Left ventricle myocardium inferior (tissue), 1 donor: ENCODE measurements at regions not wholly inside any gene's neighbourhood (a gene's known extent, or its start where the extent isn't known, plus 50 kb on each side); places are given as distances from the start of the nearest gene placed in this dataset.
"Not testable (repeated sequence)": the region's sequence is repeated elsewhere in the genome, so short reads cannot be mapped to it uniquely, and the experiment has no call there.

Source experiments
- DNase-seq: peaks from one replicate; pipeline ENCODE4 v3.0.0-alpha.2; 2020
- H3K27ac ChIP-seq: fragments of 200-600 bp; replicated peaks from 2 replicates; pipeline ENCODE4 v1.8.0; 2021
- H3K27me3 ChIP-seq: fragments of 200-600 bp; 2 replicates; pipeline ENCODE4 v1.8.0; 2021; ENCODE audit warnings: low read depth
- H3K36me3 ChIP-seq: fragments of 200-600 bp; 2 replicates; pipeline ENCODE4 v1.8.0; 2021
- H3K4me1 ChIP-seq: fragments of 200-600 bp; 2 replicates; pipeline ENCODE4 v1.8.0; 2021
- H3K4me3 ChIP-seq: fragments of 200-600 bp; 2 replicates; pipeline ENCODE4 v1.8.0; 2021; ENCODE audit warnings: mild to moderate bottlenecking, moderate library complexity
- H3K9me3 ChIP-seq: fragments of 200-600 bp; replicated peaks from 2 replicates; pipeline ENCODE4 v1.8.0; 2021
- CTCF ChIP-seq: fragments of 200-600 bp; IDR thresholded peaks from 2 replicates; pipeline ENCODE4 v1.8.0; 2021; ENCODE audit warnings: antibody characterized with exemption, mild to moderate bottlenecking, borderline replicate concordance
- intact Hi-C: fragments of 100-400 bp; cut with micrococcal nuclease; formaldehyde crosslinking; loops from one replicate; pipeline ENCODE4 v1.11.0; 2022
- donor health status: DM: no; HTN: yes; CAD: no; lungs with severe emphysema.

- Histone ChIP-seq H3K27me3 (peaks cover 83% of the 10 kb centered on the region), H3K27ac (no peak overlapping the region), H3K4me1 (no peaks in the 10 kb centered on the region), H3K9me3 (no peaks in the 10 kb centered on the region), H3K4me3 (no peak overlapping the region), H3K36me3 (no peaks in the 10 kb centered on the region)
- DNase-seq = no peak
- TF ChIP-seq CTCF = no peak
- intact Hi-C loops = no loop called here
Measured at GRCh38 chr7:131764143-131764775, 207.8 kb upstream of the PODXL start.

GRCh38 chr7:131762753-131763152 is 206.3 kb upstream of the PODXL start:
- H3K27ac ChIP-seq = no peak overlapping the region
- intact Hi-C loops = no loop called here
- no peak for DNase-seq
- TF ChIP-seq CTCF = no peak
- peaks cover 81% of the 10 kb centered on the region for H3K27me3 ChIP-seq
- no peak overlapping the region for H3K4me3 ChIP-seq
- no peaks in the 10 kb centered on the region for H3K9me3 ChIP-seq
- no peaks in the 10 kb centered on the region for H3K36me3 ChIP-seq
- H3K4me1 ChIP-seq = no peaks in the 10 kb centered on the region

DNA sequence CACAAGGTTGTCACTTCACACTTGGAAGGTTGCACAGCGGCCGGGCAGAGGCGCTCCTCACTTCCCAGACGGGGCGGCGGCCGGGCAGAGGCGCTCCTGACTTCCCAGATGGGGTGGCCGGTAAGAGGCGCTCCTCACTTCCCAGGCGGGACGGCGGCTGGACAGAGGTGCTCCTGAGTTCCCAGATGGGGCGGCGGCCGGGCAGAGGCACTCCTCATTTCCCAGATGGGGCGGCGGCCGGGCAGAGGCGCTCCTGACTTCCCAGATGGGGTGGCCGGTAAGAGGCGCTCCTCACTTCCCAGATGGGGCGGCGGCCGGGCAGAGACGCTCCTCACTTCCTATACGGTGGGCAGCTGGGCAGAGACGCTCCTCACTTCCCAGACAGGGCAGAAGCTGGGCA is 199.4 kb upstream of the PODXL start:
- H3K4me3 ChIP-seq, intact Hi-C loops, H3K9me3 ChIP-seq, H3K27ac ChIP-seq, H3K36me3 ChIP-seq, H3K4me1 ChIP-seq, DNase-seq: not testable (repeated sequence)
- peaks cover 70% of the 10 kb centered on the region for H3K27me3 ChIP-seq

DNA sequence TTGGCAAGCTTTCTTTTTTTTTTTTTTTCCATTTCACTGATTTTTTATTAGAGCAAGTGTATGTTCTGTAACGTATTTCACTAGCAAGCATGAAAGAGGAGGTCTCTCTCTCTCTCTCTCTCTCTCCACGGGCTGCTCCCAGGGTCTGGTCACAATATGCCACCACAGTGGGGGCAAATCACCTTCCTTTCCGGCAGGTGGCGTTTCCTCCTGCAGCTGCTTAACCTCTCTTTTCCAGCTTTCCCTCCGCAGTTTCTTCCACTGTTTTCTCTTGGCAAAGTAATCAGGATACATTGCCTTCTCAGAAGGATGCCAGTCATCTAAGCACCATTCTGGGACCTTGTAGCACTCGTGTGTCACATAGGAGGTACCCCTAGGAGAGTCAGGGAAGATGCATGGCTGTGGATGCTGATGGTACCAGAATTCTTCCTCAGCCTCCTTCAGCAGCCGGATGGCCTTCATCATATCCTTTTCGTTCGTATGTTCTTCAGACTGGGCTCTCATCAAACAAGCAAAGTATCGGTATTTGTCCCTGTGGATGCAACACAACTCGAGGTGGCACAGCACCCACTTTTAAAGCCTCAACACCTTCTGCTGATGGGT is 197.3 kb upstream of the PODXL start:
- no peaks in the 10 kb centered on the region for H3K9me3 ChIP-seq
- peak; percentile 31 for TF ChIP-seq CTCF
- no peak overlapping the region for H3K4me3 ChIP-seq

DNA sequence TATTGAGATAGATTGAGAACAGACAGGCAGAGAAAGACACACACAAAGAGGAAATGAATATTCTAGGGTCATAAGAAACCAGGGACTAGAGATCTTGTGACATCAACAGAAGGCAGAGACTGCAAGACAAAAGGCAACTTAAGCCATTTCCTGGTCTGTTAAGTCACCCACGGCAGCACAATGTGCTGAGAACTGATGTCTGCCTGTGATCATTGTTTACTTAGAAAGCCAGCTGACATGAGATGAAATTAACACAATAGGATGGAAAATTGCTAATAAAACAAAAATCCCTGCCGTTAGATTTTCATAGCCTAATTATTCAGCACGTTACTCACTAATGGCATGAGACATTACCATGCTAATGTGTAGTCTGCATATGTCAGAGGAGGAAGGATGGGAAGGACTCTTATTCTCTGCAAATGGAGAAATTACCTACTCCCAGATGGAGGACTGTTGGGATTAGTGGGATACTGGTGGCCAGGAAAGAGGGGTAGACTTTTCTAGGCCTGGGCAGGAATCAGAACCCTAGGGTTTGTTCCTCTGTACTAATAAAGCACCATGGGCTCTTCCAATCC is 191.3 kb upstream of the PODXL start:
- Histone ChIP-seq H3K4me1 (no peaks in the 10 kb centered on the region), H3K36me3 (no peaks in the 10 kb centered on the region), H3K9me3 (no peaks in the 10 kb centered on the region), H3K4me3 (no peak overlapping the region), H3K27me3 (peaks cover 31% of the 10 kb centered on the region), H3K27ac (no peak overlapping the region)
- intact Hi-C loops = no loop called here
- no peak for TF ChIP-seq CTCF
- DNase-seq = no peak

More for the DNA sequence above, 197.3 kb upstream of the PODXL start:
- Histone ChIP-seq H3K27me3 (peaks cover 49% of the 10 kb centered on the region), H3K27ac (no peak overlapping the region), H3K4me1 (no peaks in the 10 kb centered on the region), H3K36me3 (no peaks in the 10 kb centered on the region)
- intact Hi-C loops = no loop called here
- DNase-seq = no peak
